Stimulated activated CD8-positive, alpha-beta memory T cell treated with anti-CD3 and anti-CD28 coated beads, Interleukin-7, amount 100 ng/mL, for 24 hours (primary cell): ENCODE measurements at regions not wholly inside any gene's neighbourhood (a gene's known extent, or its start where the extent isn't known, plus 50 kb on each side); places are given as distances from the start of the nearest gene placed in this dataset.
"Not testable (repeated sequence)": the region's sequence is repeated elsewhere in the genome, so short reads cannot be mapped to it uniquely, and the experiment has no call there.

Experiments used
- DNase-seq: peaks from one replicate; pipeline ENCODE4 v3.0.0-alpha.2; 2020; ENCODE audit warnings: low read depth

- no peak for DNase-seq
Observed at GRCh38 chr5:135094339-135095051, 60.5 kb upstream of the PITX1 start.

DNA sequence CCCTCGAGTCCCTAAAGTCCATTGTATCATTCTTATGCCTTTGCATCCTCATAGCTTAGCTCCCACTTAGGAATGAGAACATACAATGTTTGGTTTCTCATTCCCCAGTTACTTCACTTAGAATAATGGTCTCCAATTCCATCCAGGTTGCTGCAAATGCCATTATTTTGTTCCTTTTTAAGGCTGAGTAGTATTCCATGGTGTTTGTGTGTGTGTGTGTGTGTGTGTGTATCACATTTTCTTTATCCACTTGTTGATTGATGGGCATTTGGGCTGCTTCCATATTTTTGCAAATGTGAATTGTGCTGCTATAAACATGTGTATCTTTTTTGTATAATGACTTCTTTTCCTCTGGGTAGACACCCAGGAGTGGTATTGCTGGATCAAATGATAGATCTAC, 59.5 kb upstream of the PITX1 start:
- DNase-seq, result not testable (repeated sequence)

DNA sequence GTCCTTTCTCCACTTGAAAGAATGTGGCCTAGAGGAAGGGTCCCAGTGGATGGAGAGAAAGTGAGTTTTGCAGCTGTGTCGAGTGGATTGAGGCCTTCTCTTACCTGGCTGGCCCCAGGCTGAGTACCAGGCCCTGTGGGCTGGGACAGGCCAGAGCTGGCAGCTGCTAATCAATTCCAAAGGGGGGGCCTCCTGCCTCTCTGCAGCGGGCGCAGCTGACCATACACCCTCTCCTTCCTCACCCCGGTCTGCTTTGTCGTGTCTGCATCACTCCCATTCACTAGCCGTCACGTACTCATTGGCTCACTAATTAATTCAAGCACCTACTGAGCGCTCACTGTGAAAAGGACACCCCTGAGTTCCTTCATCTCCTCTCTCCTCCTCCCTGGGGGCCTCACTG, 58.4 kb upstream of the PITX1 start:
- DNase-seq, result no peak

- no peak for DNase-seq
Observed at GRCh38 chr5:135091286-135091685, 57.3 kb upstream of the PITX1 start.

DNA sequence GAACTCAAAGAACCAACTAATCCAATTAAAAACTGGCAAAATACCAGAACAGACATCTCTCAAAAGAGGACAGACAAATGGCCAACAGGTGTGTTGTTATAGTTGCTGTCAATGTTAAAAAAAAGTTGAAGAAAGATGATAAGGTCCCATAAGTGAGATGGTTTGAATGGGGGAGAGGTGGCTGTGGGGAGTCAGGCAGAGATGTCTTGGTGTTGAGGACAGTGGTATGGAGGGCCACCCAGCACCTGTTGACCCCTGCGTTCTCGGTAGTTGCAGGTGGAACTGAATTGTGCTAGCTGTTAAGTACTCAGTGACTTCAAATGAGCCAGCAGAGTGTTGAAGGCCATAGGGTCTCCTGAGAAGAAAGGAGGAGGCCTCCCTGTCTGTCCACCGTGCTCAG, 55.9 kb upstream of the PITX1 start:
- DNase-seq, result no peak

GRCh38 chr5:135088911-135089310, 54.9 kb upstream of the PITX1 start:
- no peak for DNase-seq

- no peak for DNase-seq
Observed at GRCh38 chr5:135087950-135088349, 53.9 kb upstream of the PITX1 start.

DNA sequence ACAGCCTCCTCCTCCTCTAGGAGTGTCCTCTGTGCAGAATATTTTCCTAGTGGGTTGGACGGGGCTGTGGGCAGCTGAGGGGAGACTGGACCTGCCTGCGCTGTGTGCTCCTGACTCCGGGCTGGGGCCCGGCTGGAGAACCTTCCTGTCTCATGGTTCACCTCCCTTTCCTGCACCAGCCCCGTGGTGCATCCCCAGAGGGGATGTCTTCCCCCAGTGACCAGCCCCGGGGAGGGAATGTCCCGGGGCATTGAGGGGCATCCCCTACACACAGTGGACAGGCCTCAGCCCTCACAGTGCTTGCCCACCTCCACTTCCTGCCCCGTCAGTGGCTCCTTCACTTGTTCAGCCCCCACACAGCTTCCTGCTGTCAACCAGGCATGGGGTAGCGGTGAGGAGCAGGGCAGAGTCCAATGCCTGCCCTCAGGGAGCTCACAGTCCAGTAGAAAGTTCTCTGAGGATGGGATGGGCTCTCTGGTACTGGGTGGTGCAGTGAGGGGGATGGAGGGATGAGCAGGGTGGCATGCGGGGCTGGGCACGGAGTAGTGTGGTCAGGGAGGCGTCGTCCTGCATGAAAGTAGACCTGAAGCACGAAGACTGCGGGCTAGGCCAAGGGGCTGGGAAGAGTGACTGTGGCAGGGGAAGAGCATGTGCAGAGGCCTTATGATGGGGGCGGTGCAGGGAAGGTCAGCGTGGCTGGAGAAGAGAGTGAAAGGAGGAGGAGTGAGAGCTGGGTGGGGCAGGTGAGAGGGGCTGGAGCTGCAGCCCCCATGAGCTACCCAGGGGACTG, 52.1 kb upstream of the PITX1 start:
- DNase-seq, result no peak

DNA sequence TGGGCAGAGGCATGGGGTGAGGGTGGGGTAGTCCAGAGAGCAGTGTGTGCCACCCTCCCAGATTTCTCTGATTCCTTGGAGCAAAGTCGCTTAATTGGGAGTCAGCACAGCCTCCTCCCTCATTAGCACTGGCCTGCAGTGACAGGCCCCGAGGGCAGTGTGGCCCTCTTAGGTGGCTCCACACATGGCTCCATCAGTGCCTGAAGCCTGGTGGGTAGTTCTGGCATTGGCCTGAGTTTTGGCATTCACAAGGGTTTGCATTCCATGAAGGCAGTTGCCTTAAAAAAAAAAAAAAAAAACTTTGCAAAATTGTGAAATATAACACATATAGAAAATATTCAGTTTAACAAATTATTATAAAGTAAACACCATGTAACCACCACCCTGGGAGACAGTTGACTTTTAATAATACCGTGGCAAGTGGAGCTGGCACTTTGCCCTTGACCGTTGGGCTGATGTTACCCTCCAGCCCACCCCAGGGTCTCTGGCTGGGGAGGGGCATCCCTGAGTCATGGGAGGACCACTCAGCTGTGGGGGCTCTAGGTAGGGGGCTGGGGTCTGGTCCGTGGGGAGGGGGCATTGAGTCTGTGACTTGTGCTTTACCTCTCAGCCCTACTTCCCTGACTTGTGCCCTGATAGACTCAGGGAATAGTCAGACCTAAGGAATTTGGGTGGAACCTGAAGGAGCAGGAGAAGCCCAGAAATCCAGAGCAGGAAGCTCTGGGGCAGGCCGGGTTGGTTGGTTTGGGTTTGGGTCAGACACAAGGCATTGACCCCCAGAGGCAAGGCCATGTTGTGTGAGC, 51.3 kb upstream of the PITX1 start:
- DNase-seq, result no peak
